NCI-H2227 (cell line): ENCODE measurements at regions not wholly inside any gene's neighbourhood (a gene's known extent, or its start where the extent isn't known, plus 50 kb on each side); places are given as distances from the start of the nearest gene placed in this dataset.

Source experiments
- DNase-seq: peaks from one replicate; lab custom pipeline; 2025; ENCODE audit not compliant: unreplicated experiment; lab: John Stamatoyannopoulos, UW

DNA sequence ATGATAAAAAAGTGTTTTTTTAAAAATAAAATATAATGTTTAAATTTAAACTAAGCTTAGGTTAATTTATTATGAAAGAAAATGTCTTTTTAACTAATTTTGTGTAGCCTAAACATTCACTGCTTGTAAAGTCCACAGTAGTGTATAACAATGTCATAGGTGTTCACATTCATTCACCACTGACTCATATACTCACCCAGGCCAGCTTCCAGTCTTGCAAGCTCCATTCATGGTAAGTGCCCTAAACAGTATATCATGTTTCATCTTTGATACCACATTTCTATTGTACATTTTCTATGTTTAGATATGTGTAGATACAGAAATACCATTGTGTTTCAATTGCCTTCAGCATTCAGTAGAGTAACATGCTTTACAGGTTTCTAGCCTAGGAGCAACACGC, 530.3 kb downstream of the EPHA5 start:
- no peak for DNase-seq

DNA sequence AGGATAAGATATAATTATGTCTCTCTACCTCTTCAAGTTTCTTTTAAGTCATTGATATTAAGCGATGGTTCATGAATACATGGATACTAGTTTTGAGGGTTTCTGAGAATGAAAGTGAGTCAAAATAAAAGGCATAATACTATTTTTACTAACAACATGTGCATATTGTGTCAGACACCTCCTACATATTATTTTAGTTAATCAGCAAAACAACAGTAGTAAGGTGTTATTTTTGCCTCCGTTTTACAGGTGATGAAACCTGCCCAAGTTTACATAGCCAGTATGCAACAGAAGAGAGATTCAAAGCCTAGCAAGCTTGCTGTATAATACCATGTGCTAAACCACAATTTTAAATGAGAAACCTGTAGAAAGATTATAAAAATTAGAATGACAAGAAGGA, 544.1 kb downstream of the EPHA5 start:
- DNase-seq: no peak

DNA sequence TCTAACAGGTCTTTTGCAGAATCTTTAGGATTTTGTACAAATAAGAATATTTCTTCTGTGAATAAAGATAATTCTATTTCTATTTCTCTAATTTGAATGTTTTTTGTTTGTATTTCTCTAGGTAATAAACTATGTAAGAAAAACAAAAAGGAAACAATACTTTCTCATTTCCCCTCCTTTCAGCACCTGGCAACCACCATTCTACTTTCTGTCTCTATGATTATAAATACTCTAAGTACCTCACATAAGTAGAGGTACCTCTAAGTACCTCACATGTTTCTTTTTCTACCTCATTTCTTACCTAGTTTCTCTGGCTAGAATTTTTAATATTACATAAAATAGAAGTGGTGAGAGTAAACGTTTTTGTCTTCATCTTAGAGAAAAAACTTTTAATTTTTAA, 550.0 kb downstream of the EPHA5 start:
- no peak for DNase-seq

DNA sequence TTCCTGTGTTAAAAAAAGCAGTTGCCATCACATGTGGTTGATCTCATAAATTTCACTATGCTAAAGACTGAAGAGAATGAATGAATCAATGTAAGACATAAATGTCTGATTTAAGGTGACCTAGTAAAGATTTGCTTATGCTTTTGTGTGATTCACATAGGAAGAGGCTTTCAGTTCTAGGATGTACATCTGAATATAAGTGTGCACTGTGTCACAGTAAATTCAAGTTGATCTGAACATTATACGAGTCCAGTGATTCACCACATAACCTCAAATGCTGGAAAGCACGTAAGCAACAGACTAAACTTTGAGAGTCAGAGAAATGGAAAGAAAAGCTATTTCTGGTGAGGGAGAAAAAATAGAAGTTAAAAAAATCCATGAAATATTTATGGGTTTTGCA, 567.9 kb downstream of the EPHA5 start:
- DNase-seq: no peak

DNA sequence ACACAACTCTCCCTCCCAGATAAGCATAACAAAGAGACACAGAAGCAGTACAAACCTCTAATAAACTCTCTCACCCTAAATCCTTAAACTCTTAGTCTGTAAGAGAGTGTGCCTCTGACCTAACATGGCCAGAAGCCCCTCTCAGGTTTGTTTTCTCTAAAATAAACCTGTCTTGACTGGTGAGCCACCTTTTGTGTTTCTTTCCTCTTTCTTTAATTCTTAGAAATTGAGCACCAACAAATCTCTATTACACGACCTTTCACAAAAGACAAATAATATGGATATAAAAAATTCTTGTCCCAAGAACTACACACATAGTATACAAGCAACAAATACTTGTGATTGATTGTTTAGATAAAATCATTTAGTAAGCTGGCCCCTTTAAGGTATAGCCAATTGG, 573.7 kb downstream of the EPHA5 start:
- no peak for DNase-seq

DNA sequence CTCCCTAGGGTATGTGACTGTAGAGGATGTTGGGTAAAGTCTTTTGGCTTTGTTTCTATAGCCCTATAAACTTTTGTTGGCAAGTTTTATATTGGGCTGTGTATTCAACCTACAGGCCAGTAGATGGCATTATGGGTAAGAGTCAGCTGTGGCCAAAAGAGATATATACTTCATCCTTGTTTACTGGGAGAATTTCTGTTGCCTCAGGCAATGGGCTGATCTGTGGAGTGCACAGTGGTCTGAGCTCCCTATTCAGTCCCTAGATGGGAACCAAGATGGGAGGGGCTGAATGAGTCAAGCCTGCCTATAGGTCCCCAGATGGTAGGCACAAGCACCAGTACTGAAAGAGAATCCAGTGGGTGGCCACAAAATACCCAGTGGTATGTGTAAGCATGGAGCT, 580.6 kb downstream of the EPHA5 start:
- no peak for DNase-seq

DNA sequence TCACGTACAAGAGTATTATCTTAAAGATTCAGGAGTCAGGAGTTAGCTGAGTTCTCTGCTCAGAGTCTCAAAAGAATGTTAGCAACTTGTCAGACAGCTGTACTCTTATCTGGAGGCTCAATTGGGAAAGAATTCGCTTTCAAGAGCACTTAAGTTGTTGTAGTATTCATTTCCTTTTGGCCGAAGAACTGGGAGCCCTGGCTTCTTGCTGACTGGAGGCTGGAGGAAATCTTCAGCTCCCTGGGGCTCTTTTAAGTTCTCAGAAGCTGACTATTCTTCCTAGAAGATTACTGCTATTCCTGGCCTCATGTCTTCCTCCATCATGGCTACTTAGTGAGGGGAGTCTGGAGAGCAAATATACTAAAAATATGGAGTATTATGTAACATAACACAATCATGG, 587.2 kb downstream of the EPHA5 start:
- DNase-seq: no peak

DNA sequence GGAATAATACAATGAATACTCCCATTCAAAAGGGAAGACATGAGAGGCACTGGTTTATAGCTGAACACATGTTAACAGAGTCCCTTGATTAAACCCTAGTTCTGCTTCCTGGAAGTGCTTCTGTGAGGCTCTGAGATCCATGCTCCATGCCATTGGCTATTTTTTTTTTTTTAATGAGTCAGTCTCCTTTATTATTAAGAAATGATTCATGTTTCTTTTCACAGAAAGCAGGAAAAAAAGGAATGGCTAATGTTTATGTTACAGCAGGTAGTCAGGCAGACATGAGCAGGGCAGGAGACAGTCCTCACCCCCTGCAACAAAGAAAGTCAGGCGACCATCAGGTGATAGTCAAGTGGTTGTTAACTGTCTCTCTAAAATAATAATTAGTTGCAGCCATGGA, 598.7 kb downstream of the EPHA5 start:
- DNase-seq: no peak

DNA sequence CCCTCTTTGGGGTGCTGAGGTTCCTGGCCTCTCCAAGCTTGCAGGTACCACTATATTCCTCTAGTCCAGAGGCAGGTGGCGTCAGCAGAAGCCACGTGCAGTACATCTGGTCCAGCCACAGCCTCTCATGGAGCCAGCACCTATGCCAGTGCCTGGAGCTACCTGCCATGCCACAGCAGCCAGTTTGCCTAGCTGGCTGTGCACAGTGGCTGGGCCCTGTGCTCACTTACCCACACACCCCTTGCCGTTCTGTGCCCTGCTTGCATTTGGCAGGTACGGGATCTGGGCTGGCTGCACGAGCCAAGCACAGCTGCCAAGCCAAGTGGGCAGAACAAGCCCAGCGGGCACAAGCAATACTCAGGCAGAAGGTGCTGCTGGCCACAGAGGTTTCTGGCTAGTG, 601.1 kb downstream of the EPHA5 start:
- no peak for DNase-seq

DNA sequence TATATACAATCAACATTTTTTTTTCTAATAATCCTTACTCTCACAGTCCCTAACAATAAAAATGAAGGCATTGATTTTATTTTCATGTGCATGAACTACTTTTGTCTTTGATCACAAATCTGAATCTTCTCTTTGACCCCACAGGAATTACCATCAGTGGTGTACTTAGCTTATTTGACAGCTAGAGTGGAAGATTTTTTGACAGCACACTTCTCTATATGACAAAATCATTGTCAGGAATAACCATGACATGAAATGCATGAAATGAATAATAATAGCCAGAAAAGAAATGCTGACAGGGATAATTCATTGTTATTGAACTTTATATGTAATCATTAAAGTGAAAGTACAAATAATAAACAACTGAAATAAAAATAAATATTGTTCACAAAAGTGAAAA, 604.2 kb downstream of the EPHA5 start:
- no peak for DNase-seq

DNA sequence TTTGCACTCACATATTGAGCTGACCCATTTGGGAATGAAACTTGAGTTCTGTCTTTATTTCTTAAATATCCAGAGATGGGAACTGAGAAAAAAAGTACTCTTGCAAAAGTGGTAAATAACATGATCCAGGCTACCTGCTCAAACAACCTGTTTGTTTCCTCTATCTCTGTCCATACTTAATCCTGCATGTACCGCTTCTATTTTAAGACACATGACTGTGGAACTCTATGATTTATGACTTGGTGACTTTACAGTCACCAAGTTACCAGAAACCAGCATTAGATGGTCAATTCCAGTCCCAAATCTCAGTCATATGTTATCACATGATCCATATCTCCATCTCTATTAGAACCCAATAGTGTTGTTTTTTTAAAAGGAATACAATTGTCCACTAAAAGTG, 606.7 kb downstream of the EPHA5 start:
- no peak for DNase-seq

DNA sequence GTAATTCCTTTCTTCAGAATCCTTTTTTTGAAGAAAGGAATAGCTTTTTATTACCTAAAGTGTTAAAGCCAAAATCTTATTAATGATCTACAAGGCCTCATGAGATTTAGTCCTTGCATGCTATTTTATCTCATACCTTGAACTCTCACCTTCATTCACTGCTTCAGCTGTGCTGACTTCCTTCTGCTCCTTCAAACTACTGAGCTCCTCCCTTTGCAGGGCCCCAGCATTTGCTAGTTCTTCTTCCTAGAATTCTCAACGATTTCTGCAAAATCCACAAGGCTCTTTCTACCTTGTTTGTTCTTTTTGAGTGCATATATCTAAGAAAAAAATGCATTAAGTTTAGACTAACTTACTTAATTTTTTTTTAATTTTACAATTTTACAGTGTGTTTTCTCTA, 619.5 kb downstream of the EPHA5 start:
- no peak for DNase-seq

DNA sequence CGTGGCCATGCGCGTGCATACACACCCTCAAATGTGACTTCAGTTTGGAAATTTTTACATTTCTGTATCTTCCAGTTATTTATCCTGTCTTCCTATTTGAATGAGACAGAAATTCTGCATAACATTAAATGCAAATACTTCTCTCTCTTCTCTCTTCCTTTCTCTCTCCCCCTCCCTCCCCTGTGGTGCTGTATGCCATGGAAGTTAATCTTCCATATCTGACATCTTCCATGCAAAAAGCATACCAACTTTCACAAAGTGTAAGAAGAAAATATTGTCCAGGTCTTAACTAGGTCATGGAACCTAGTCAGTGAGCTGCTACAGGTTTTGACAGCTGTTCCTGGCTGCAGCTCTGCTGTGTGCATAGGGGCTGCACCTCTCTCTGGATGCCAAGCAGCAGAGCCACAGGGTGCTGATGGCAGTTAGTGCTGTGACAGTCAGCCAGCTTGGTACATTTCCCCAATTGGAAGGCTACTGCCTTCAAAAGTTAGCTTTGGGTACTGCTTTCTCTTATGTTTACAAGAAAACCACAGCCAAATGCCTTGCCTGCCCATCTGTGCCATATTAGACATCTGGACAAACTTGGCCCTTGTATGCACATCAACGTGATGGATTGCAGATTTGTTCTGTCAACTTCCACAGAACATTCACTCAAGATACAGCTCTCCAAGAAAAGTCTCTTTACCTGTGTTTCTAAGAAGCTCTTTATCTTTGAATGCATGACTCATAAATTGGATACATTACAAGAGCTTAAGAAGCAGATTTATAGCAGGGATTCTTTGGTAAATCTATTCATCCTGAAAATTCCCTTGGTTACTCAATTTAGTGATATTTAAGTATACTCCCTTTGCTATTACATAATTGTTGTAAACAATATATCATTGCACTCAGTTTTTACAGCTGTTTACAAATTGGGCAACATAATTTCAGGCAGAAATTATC, 623.8 kb downstream of the EPHA5 start:
- DNase-seq: no peak

DNA sequence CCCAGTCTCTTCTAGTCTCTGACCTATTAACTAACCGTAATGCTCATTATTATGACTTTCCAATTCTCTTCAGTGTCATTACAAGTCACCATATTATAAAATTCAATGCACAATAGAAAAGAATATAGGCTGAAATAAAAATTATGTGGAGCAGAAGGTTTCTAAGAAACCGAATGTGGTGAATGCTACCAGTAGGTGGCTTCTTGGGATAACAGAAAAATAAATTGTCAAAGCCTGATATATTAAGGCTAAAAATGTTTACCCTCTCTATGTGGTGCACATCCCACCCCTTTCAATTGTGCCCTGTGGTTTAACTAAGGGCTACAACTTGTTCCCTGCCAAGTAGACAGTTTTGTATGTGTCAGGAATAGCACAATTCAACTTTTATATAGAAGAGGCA, 624.6 kb upstream of the TECRL start:
- no peak for DNase-seq

DNA sequence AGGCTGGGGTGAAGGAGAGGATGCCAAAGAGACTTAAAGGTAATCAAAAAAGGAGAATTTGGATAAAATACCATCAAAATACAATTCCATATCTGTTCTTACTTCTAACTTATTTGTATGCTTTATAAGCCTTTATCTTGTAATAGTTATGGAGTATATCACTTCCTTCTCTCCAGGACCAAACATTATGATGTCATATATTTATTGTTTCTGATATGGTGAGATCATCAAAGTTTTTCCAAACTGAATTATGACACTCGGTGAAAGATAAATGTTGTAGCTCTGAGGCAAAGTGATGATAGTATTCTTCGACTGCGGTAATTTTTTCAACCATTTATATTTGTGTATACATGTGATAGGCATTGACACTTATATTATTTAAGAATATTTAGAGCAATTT, 619.3 kb upstream of the TECRL start:
- DNase-seq: no peak

DNA sequence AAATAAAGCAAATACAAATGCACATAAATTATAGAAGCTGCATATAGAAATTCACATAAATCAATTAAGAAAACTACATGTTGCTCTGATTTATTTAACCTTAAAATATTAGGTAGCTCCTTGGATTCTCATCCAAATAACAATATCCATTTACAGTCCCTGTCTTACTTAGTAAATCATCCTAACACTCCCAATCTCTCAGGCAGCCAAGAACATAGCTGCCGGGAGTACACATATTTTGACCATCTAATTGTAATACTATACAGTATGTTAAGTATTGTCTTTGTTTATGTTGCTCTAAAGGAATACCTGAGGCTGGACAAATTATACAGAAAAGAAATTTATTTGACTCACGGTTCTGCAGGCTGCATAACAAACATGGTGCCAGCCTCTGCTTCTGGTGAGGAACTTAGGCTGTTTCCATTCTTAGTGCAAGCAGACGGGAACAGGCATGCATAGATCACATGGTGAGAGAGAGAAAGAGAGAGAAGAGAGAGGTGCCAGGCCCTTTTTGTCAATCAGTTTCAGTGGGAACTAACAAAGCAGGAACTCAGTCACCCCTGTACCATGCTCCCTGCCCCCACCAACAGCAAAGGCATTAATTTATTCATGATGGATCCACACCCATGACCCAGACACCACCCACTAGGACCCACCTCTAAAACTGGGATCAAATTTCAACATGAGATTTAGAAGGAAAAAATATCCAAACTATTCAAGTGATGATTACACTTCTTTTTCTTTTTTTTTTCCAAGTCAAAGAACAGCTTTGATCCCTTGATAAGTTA, 614.8 kb upstream of the TECRL start:
- DNase-seq: no peak

DNA sequence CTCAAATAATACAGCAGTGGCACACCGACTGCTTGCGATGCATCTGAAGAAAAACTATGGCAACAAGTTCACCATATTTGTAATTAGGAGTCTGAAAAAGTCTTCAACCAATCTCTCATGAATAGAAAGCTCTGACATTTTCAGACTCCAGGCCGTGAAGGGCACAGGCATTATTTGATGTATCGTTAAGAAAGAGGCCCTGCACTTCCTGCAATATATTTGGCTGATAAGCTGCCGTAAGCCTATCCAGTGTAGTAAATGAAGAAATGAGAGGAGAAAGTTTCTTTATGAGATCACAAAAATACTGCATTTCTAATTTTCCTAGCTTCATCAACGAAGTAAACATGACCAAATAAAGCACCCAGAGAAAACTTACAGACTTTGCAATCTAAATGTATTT, 613.8 kb upstream of the TECRL start:
- no peak for DNase-seq

DNA sequence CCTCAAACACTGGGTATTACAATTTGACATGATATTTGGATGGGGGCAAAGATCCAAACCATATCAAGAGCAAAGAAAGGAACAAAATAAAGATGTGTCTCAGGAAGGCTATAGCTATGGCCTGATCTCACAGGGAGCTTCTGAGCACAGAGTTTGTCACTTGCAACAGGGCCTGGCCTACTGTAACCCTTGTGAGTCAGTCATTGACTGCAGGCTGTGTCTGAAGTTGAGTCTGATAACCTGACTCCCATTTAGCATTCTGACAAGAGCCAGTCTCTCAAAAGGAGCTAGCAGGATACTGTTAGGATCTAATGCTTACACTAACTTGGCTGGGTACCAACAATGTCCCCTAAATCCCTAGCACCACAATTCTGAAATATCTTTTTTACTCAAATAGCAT, 612.5 kb upstream of the TECRL start:
- DNase-seq: no peak

DNA sequence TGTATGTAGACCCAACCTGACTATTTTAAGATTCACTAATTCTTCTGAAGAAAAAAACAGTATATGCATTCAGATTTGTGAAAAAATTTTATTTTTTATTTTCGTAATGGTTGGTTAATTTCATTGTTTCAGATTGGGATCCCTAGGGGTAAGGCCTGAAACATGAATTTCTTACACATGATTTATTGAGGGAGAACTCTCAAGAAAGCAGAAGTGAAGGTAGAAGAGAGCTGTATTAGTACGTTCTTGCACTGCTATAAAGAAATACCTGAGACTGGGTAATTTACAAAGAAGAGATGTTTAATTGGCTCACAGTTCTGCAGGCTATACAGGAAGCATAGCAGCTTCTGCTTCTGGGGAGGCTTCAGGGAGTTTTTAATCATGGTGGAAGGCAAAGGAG, 611.9 kb upstream of the TECRL start:
- DNase-seq: no peak

DNA sequence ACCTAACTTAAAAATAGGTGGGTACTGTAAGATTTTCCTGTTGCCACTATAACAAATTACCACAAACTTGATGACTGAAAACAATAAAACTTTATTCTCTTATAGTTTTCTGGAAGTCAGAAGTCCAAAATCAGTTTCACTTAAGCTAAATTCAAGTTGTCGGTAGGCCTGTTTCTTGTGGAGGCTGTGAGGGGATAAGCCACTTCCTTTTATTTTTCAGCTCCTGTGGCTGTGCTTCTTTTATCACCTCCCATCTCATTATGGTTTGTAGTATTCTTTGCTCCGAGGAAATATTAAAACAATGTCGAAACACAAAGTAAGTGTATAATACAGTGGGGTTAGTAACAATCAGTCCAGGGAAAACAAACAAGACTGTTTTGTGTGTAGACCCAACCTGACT, 610.5 kb upstream of the TECRL start:
- DNase-seq: no peak

DNA sequence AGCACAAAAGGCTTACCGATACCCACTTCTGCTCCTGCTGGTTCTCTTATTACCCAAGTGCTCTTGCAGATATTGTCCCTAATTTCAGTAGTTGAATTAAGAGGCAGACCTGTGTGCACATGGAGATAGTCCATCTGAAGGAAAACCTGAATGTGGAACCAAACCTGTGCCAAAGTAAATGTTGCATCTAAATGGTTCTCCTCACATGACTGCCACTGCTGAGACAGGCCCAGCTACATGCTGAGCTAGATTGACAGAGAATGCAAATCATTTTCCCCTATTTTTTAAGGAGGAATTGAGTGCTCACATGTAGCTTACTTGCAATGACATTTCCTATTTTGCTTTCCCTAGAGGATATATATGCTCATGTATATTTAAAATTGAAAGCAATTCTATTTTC, 609.1 kb upstream of the TECRL start:
- no peak for DNase-seq

DNA sequence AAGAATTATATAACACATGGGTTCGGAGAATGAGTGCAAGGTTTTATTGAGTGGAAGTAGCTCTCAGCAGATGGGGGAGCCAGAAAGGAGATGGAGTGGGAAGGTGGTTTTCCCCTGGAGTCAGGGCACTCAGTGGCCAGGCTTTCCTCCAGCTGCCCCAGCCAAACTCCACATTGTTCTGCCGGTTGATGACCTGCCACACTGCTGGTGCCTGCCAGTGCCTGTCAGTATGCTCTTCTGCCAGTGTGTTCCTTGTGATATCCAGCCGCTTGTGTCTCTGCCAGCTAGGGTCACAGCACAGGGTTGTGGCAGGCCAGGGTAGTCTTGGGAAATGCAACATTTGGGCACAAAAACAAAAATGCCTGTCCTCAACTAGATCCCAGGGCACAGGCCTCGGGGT, 604.8 kb upstream of the TECRL start:
- no peak for DNase-seq
